ENCODE measurements at regions not wholly inside any gene's neighbourhood (a gene's known extent, or its start where the extent isn't known, plus 50 kb on each side); places are given as distances from the start of the nearest gene placed in this dataset.
"Not testable (repeated sequence)": the region's sequence is repeated elsewhere in the genome, so short reads cannot be mapped to it uniquely, and the experiment has no call there.

- no peak for DNase-seq
- no peaks in the 10 kb centered on the region for H3K4me1 ChIP-seq
- H3K4me3 ChIP-seq (ENCODE audit: low read depth, low read length): no peak overlapping the region
- no peaks in the 10 kb centered on the region for H3K36me3 ChIP-seq
- TF ChIP-seq CTCF (IDR thresholded peaks at IDR 0.05; ENCODE audit: low read depth, low read length): no peak
- no peaks in the 10 kb centered on the region for H3K9me3 ChIP-seq
- H3K27me3 ChIP-seq: 0 out of 2 replicates have a peak, but pooled peaks cover 4% of the 10 kb centered on the region
These were observed 86.5 kb upstream of the ACKR3 start for GRCh38 chr2:236483102-236483501.

GRCh38 chr2:236485519-236485918, 84.1 kb upstream of the ACKR3 start:
- H3K36me3 ChIP-seq: no peaks in the 10 kb centered on the region
- no peaks in the 10 kb centered on the region for H3K9me3 ChIP-seq
- 0 out of 2 replicates have a peak, but pooled peaks cover 4% of the 10 kb centered on the region for H3K27me3 ChIP-seq
- H3K4me3 ChIP-seq (ENCODE audit: low read depth, low read length): no peak overlapping the region
- H3K4me1 ChIP-seq: no peaks in the 10 kb centered on the region
- DNase-seq: no peak
- no peak for TF ChIP-seq CTCF (IDR thresholded peaks at IDR 0.05; ENCODE audit: low read depth, low read length)

GRCh38 chr2:236489083-236489482, 80.5 kb upstream of the ACKR3 start:
- H3K4me1 ChIP-seq; DNase-seq; H3K4me3 ChIP-seq (ENCODE audit: low read depth, low read length); H3K36me3 ChIP-seq; H3K27me3 ChIP-seq; H3K9me3 ChIP-seq: not testable (repeated sequence)

GRCh38 chr2:236489895-236490404, 79.7 kb upstream of the ACKR3 start:
- Histone ChIP-seq H3K4me3 (ENCODE audit: low read depth, low read length) (no peak overlapping the region), H3K36me3 (no peaks in the 10 kb centered on the region), H3K4me1 (no peaks in the 10 kb centered on the region), H3K9me3 (no peaks in the 10 kb centered on the region), H3K27me3 (no peaks in the 10 kb centered on the region)
- DNase-seq: no peak
- TF ChIP-seq CTCF (IDR thresholded peaks at IDR 0.05; ENCODE audit: low read depth, low read length): no peak

GRCh38 chr2:236496340-236496739, 73.3 kb upstream of the ACKR3 start:
- no peak for TF ChIP-seq CTCF (IDR thresholded peaks at IDR 0.05; ENCODE audit: low read depth, low read length)
- Histone ChIP-seq H3K36me3 (no peaks in the 10 kb centered on the region), H3K9me3 (no peaks in the 10 kb centered on the region), H3K4me1 (no peaks in the 10 kb centered on the region), H3K27me3 (peaks cover 7% of the 10 kb centered on the region), H3K4me3 (ENCODE audit: low read depth, low read length) (no peak overlapping the region)
- no peak for DNase-seq

- no peak for DNase-seq
- H3K36me3 ChIP-seq: no peaks in the 10 kb centered on the region
- H3K4me3 ChIP-seq (ENCODE audit: low read depth, low read length): no peak overlapping the region
- TF ChIP-seq CTCF (IDR thresholded peaks at IDR 0.05; ENCODE audit: low read depth, low read length): no peak
- no peaks in the 10 kb centered on the region for H3K9me3 ChIP-seq
- H3K4me1 ChIP-seq: no peaks in the 10 kb centered on the region
- peaks cover 7% of the 10 kb centered on the region for H3K27me3 ChIP-seq
These were observed 71.3 kb upstream of the ACKR3 start for GRCh38 chr2:236498369-236498768.

Measured in BE2C (cell line).